GM12878 (cell line): ENCODE measurements at regions not wholly inside any gene's neighbourhood (a gene's known extent, or its start where the extent isn't known, plus 50 kb on each side); places are given as distances from the start of the nearest gene placed in this dataset.

Source experiments
- ATAC-seq: fragments of 200-7000 bp; cut with Tn5 transposase; 3 replicates; pipeline ENCODE4 v1.9.1; 2020; ENCODE audit warnings: mild to moderate bottlenecking, moderate library complexity
- BruUV-seq: library from RNA; stranded (reverse); fragments of 400-500 nt; replicated peaks from 2 replicates; lab custom pipeline; 2021; lab: Mats Ljungman, UMichigan
- CTCF ChIA-PET: fragments of 300-600 bp; sonication (Branson Sonifier 250); formaldehyde crosslinking; extraction: SDS; loops from one replicate; lab custom pipeline; 2021; ENCODE audit warnings: inconsistent platforms; lab: Yijun Ruan, JAX
- POLR2A ChIA-PET: fragments of 350-600 bp; formaldehyde crosslinking; extraction: SDS; loops from one replicate; lab custom pipeline; 2021; ENCODE audit warnings: inconsistent platforms; lab: Charles Lee
- RAD21 ChIA-PET: fragments of 300-600 bp; sonication (Branson Sonifier 250); formaldehyde crosslinking; loops from one replicate; lab custom pipeline; 2023; ENCODE audit warnings: antibody characterized with exemption; ENCODE audit not compliant: unreplicated experiment; lab: Charles Lee
- SMC1A ChIA-PET: fragments of 300-600 bp; sonication (Branson Sonifier 250); formaldehyde crosslinking; loops from one replicate; lab custom pipeline; 2023; ENCODE audit not compliant: unreplicated experiment, uncharacterized antibody; lab: Charles Lee
- DNase-seq: peaks from one replicate; pipeline ENCODE4 v3.0.0-alpha.2; 2011; ENCODE audit warnings: low read depth, low spot score
- FAIRE-seq: peaks from 3 replicates; lab custom pipeline; 2011; peaks lifted over from hg19 to GRCh38; lab: Jason Lieb, UNC
- H2AFZ ChIP-seq: 2 replicates; pipeline ENCODE4 v1.6.0; 2011; ENCODE audit warnings: low read depth, low read length, control low read depth; ENCODE audit not compliant: control insufficient read depth
- H3K27ac ChIP-seq: 2 replicates; pipeline ENCODE4 v1.5.1; 2011; ENCODE audit warnings: control low read depth; ENCODE audit not compliant: control insufficient read depth, insufficient read depth
- H3K27me3 ChIP-seq, 2 experiments: replicated peaks in 1 of 2; 2 replicates each; pipeline versions ENCODE4 v1.6.0 to v1.6.1; 2011; ENCODE audit warnings: low read length in 1 of 2; ENCODE audit not compliant: control insufficient read depth in 2 of 2, insufficient read depth in 2 of 2
- H3K36me3 ChIP-seq, 2 experiments: 2 replicates each; pipeline ENCODE4 v1.5.1; 2011; ENCODE audit warnings: low read length in 1 of 2; ENCODE audit not compliant: control insufficient read depth in 2 of 2, insufficient read depth in 2 of 2
- H3K4me1 ChIP-seq: 2 replicates; pipeline ENCODE4 v1.6.1; 2011; ENCODE audit warnings: mild to moderate bottlenecking, low read length, moderate library complexity, mixed read lengths; ENCODE audit not compliant: control insufficient read depth, insufficient read depth
- H3K4me2 ChIP-seq: 2 replicates; pipeline ENCODE4 v1.6.0; 2011; ENCODE audit warnings: control low read depth; ENCODE audit not compliant: control insufficient read depth, insufficient read depth
- H3K4me3 ChIP-seq: fragments of 200-600 bp; sonication (generic); 2 replicates; pipeline ENCODE4 v1.5.1; 2016
- H3K79me2 ChIP-seq: 2 replicates; pipeline ENCODE4 v1.6.0; 2011; ENCODE audit warnings: low read length; ENCODE audit not compliant: control insufficient read depth, insufficient read depth
- H3K9ac ChIP-seq: 2 replicates; pipeline ENCODE4 v1.8.0; 2011; ENCODE audit warnings: low read length, control low read depth, mixed read lengths; ENCODE audit not compliant: control insufficient read depth, insufficient read depth
- H3K9me3 ChIP-seq: replicated peaks from 3 replicates; pipeline ENCODE4 v1.5.1; 2011; ENCODE audit warnings: mild to moderate bottlenecking, low read length; ENCODE audit not compliant: control insufficient read depth, insufficient read depth
- H4K20me1 ChIP-seq: 2 replicates; pipeline ENCODE4 v1.6.0; 2011; ENCODE audit not compliant: control insufficient read depth, insufficient read depth
- CREM ChIP-seq: IDR thresholded peaks from 2 replicates; pipeline ENCODE4 v1.6.1; 2014; ENCODE audit warnings: antibody characterized with exemption, low read depth
- EED ChIP-seq: sonication (generic); IDR thresholded peaks from 2 replicates; pipeline ENCODE4 v1.6.1; 2016; ENCODE audit warnings: antibody characterized with exemption, low read depth
- MYC ChIP-seq: IDR thresholded peaks from 2 replicates; pipeline ENCODE4 v1.6.1; 2011; ENCODE audit warnings: mild to moderate bottlenecking, low read length, moderate library complexity, inconsistent platforms; ENCODE audit not compliant: insufficient read depth, insufficient replicate concordance, insufficient read length, severe bottlenecking
- SPI1 ChIP-seq: IDR thresholded peaks from 2 replicates; pipeline ENCODE4 v1.6.1; 2011; ENCODE audit warnings: low read depth, mild to moderate bottlenecking, low read length, moderate library complexity, borderline replicate concordance; ENCODE audit not compliant: insufficient read depth
- YY1 ChIP-seq: IDR thresholded peaks from 2 replicates; pipeline ENCODE4 v1.6.1; 2011; ENCODE audit warnings: low read depth, mild to moderate bottlenecking, low read length
- WGBS: methylation state at CpG from one replicate; pipeline ENCODE4 v1.1.6; 2016; ENCODE audit warnings: low lambda C conversion rate; ENCODE audit not compliant: insufficient replicate concordance, insufficient coverage; ENCODE audit errors: missing lambda C conversion rate; 5-methylcytosine and 5-hydroxymethylcytosine counted together
- in situ Hi-C: fragments of 300-500 bp; cut with MboI; formaldehyde crosslinking; loops from 9 replicates; pipeline ENCODE4 v1.14.3; 2018; ENCODE audit warnings: mixed read lengths
- intact Hi-C: fragments of 100-400 bp; cut with micrococcal nuclease; formaldehyde crosslinking; loops from one replicate; pipeline ENCODE4 v1.14.2; 2022; ENCODE audit not compliant: unreplicated experiment
- TF ChIP-seq, protein P1 (sequence below): fragments of 450-650 bp; formaldehyde crosslinking; IDR thresholded peaks from 2 replicates; pipeline ENCODE4 v1.4.0; 2020; ENCODE audit warnings: mild to moderate bottlenecking, moderate library complexity

GRCh38 chr20:51165131-51165530 is 142.2 kb upstream of the KCNG1 start:
- SMC1A ChIA-PET = no interaction called here
- FAIRE-seq = no peak
- Histone ChIP-seq H3K4me1 (no peaks in the 10 kb centered on the region), H3K27ac (no peak overlapping the region), H3K36me3 (no peaks in the 10 kb centered on the region), H2AFZ (no peak overlapping the region), H3K9me3 (no peaks in the 10 kb centered on the region), H3K4me2 (no peak overlapping the region), H3K79me2 (no peaks in the 10 kb centered on the region), H4K20me1 (no peaks in the 10 kb centered on the region), H3K9ac (no peak overlapping the region), H3K4me3 (no peak overlapping the region), H3K27me3 (no peaks in the 10 kb centered on the region; a peak in 1 of 4 replicates)
- TF ChIP-seq SPI1 (no peak), YY1 (no peak), EED (no peak), CREM (no peak), MYC (no peak)
- TF ChIP-seq, protein P1, sequence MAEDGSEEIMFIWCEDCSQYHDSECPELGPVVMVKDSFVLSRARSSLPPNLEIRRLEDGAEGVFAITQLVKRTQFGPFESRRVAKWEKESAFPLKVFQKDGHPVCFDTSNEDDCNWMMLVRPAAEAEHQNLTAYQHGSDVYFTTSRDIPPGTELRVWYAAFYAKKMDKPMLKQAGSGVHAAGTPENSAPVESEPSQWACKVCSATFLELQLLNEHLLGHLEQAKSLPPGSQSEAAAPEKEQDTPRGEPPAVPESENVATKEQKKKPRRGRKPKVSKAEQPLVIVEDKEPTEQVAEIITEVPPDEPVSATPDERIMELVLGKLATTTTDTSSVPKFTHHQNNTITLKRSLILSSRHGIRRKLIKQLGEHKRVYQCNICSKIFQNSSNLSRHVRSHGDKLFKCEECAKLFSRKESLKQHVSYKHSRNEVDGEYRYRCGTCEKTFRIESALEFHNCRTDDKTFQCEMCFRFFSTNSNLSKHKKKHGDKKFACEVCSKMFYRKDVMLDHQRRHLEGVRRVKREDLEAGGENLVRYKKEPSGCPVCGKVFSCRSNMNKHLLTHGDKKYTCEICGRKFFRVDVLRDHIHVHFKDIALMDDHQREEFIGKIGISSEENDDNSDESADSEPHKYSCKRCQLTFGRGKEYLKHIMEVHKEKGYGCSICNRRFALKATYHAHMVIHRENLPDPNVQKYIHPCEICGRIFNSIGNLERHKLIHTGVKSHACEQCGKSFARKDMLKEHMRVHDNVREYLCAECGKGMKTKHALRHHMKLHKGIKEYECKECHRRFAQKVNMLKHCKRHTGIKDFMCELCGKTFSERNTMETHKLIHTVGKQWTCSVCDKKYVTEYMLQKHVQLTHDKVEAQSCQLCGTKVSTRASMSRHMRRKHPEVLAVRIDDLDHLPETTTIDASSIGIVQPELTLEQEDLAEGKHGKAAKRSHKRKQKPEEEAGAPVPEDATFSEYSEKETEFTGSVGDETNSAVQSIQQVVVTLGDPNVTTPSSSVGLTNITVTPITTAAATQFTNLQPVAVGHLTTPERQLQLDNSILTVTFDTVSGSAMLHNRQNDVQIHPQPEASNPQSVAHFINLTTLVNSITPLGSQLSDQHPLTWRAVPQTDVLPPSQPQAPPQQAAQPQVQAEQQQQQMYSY (CRISPR knock-in tag) = no peak
- CTCF ChIA-PET = no interaction called here
- RAD21 ChIA-PET = no interaction called here
- no peak for ATAC-seq
- POLR2A ChIA-PET = no interaction called here
- WGBS = 20% methylated on average over 9 of the region's 9 CpGs
- in situ Hi-C loops (no loop called here), intact Hi-C loops (no loop called here)
- BruUV-seq = no TSS peak
- DNase-seq = no peak
